A549 (cell line): ENCODE measurements at regions not wholly inside any gene's neighbourhood (a gene's known extent, or its start where the extent isn't known, plus 50 kb on each side); places are given as distances from the start of the nearest gene placed in this dataset.

ENCODE experiments used
- ATAC-seq, 2 experiments: fragments of 200-7000 bp in 1 of 2; fragments of >200 bp in 1 of 2; cut with Nextera tagmentation in 1 of 2; cut with Tn5 transposase in 1 of 2; 3 replicates each; pipeline versions ENCODE4 v1.8.0 to v1.9.1; 2018 to 2020; ENCODE audit warnings: mild to moderate bottlenecking in 1 of 2, moderate library complexity in 1 of 2
- CTCF ChIA-PET: fragments of 300-600 bp; sonication (Branson Sonifier 250); formaldehyde crosslinking; extraction: SDS; loops from one replicate; lab custom pipeline; 2021; ENCODE audit warnings: antibody characterized with exemption, inconsistent platforms; lab: Yijun Ruan, JAX
- POLR2A ChIA-PET: fragments of 350-600 bp; formaldehyde crosslinking; extraction: SDS; loops from one replicate; lab custom pipeline; 2021; ENCODE audit warnings: antibody characterized with exemption, inconsistent platforms; lab: Yijun Ruan, JAX
- DNase-seq, 2 experiments: peaks; one replicate each; pipeline versions ENCODE4 v3.0.0 to v3.0.0-alpha.2; 2011 to 2016; ENCODE audit warnings: low read depth in 1 of 2, low spot score in 1 of 2
- FAIRE-seq: peaks from 2 replicates; lab custom pipeline; 2011; peaks lifted over from hg19 to GRCh38; lab: Jason Lieb, UNC
- H3K27ac ChIP-seq, 2 experiments: fragments of >200 bp; sonication (Bioruptor Twin); formaldehyde crosslinking; 3 replicates each; pipeline ENCODE4 v1.5.1; 2016 to 2017
- H3K4me1 ChIP-seq: fragments of >200 bp; sonication (Bioruptor Twin); formaldehyde crosslinking; 3 replicates; pipeline ENCODE4 v1.6.1; 2016
- H3K4me2 ChIP-seq: fragments of >200 bp; sonication (Bioruptor Twin); formaldehyde crosslinking; 3 replicates; pipeline ENCODE4 v1.6.1; 2016
- H3K4me3 ChIP-seq: fragments of >200 bp; sonication (Bioruptor Twin); formaldehyde crosslinking; 3 replicates; pipeline ENCODE4 v1.5.1; 2016
- H3K9me3 ChIP-seq: fragments of >200 bp; sonication (Bioruptor Twin); formaldehyde crosslinking; 3 replicates; pipeline ENCODE4 v1.6.1; 2016
- CHD2 ChIP-seq: fragments of 150-350 bp; IDR thresholded peaks from 2 replicates; pipeline ENCODE4 v1.6.1; 2014; ENCODE audit warnings: low read length; ENCODE audit not compliant: partially characterized antibody
- EHF ChIP-seq: fragments of 250-450 bp; sonication (Bioruptor Pico); IDR thresholded peaks from 2 replicates; pipeline ENCODE4 v1.5.0; 2020; ENCODE audit warnings: mild to moderate bottlenecking
- ESRRA ChIP-seq: fragments of 150-350 bp; IDR thresholded peaks from 2 replicates; pipeline ENCODE4 v1.6.1; 2014; ENCODE audit warnings: mild to moderate bottlenecking, low read length, borderline replicate concordance
- FOSL2 ChIP-seq, 2 experiments: fragments of 450-650 bp in 1 of 2; fragments of >200 bp in 1 of 2; sonication (Bioruptor Twin) in 1 of 2; formaldehyde crosslinking; IDR thresholded peaks; 2 replicates each; pipeline versions ENCODE4 v1.5.0 to v1.6.1; 2016 to 2020; ENCODE audit warnings: mild to moderate bottlenecking in 1 of 2, moderate library complexity in 1 of 2
- FOXS1 ChIP-seq: fragments of 250-450 bp; sonication (Bioruptor Pico); IDR thresholded peaks from 2 replicates; pipeline ENCODE4 v1.5.0; 2020; ENCODE audit warnings: mild to moderate bottlenecking, moderate library complexity
- HDAC2 ChIP-seq: fragments of 200-600 bp; sonication (generic); IDR thresholded peaks from 2 replicates; pipeline ENCODE4 v1.6.1; 2016
- HOXA7 ChIP-seq: fragments of 250-450 bp; sonication (Bioruptor Pico); IDR thresholded peaks from 2 replicates; pipeline ENCODE4 v1.5.0; 2020; ENCODE audit warnings: mild to moderate bottlenecking, moderate library complexity
- HOXB13 ChIP-seq: fragments of 250-450 bp; sonication (Bioruptor Pico); IDR thresholded peaks from 2 replicates; pipeline ENCODE4 v1.5.0; 2020; ENCODE audit warnings: low read depth, mild to moderate bottlenecking, moderate library complexity
- JUN ChIP-seq, 2 experiments: fragments of >200 bp; sonication (Bioruptor Twin); formaldehyde crosslinking; IDR thresholded peaks; 2 replicates in 1 of 2; 3 replicates in 1 of 2; pipeline ENCODE4 v1.6.1; 2016 to 2017
- KDM5A ChIP-seq: fragments of 200-600 bp; sonication (generic); IDR thresholded peaks from 2 replicates; pipeline ENCODE4 v1.6.1; 2016; ENCODE audit warnings: antibody characterized with exemption, mild to moderate bottlenecking
- MAFK ChIP-seq: fragments of 450-650 bp; IDR thresholded peaks from 2 replicates; pipeline ENCODE4 v1.6.1; 2014; ENCODE audit not compliant: partially characterized antibody
- PHF8 ChIP-seq: fragments of 200-600 bp; sonication (generic); IDR thresholded peaks from 2 replicates; pipeline ENCODE4 v1.6.1; 2016; ENCODE audit warnings: low read depth, mild to moderate bottlenecking, antibody characterized with exemption, moderate library complexity, borderline replicate concordance
- POLR2A ChIP-seq: IDR thresholded peaks from 2 replicates; pipeline ENCODE4 v1.6.1; 2012; ENCODE audit warnings: mild to moderate bottlenecking, low read length
- POLR2AphosphoS2 ChIP-seq: conservative IDR thresholded peaks from 2 replicates; pipeline ENCODE4 v1.6.1; 2012; ENCODE audit warnings: low read length, improper control_type of control experiment, inconsistent platforms
- RAD21 ChIP-seq, 2 experiments: fragments of >200 bp in 1 of 2; sonication (Bioruptor Twin) in 1 of 2; formaldehyde crosslinking in 1 of 2; IDR thresholded peaks in 1 of 2; conservative IDR thresholded peaks in 1 of 2; 2 replicates in 1 of 2; 3 replicates in 1 of 2; pipeline ENCODE4 v1.6.1; 2012 to 2018; ENCODE audit warnings: inconsistent platforms in 1 of 2
- REST ChIP-seq: fragments of 200-600 bp; sonication (generic); IDR thresholded peaks from 2 replicates; pipeline ENCODE4 v1.6.1; 2016; ENCODE audit warnings: antibody characterized with exemption, mild to moderate bottlenecking, moderate library complexity
- RFX5 ChIP-seq: fragments of 450-650 bp; IDR thresholded peaks from 2 replicates; pipeline ENCODE4 v1.7.1; 2014; ENCODE audit warnings: antibody characterized with exemption, mild to moderate bottlenecking, moderate library complexity
- SREBF2 ChIP-seq: fragments of 450-650 bp; IDR thresholded peaks from 2 replicates; pipeline ENCODE4 v1.6.1; 2014; ENCODE audit warnings: mild to moderate bottlenecking, moderate library complexity
- TFCP2L1 ChIP-seq: fragments of 250-450 bp; sonication (Bioruptor Pico); IDR thresholded peaks from 2 replicates; pipeline ENCODE4 v1.5.0; 2021; ENCODE audit warnings: mild to moderate bottlenecking
- TP53 ChIP-seq: fragments of 250-450 bp; sonication (Bioruptor Pico); IDR thresholded peaks from 2 replicates; pipeline ENCODE4 v1.5.0; 2021; ENCODE audit warnings: mild to moderate bottlenecking, moderate library complexity
- ZNF302 ChIP-seq: fragments of 250-450 bp; sonication (Bioruptor Pico); IDR thresholded peaks from 2 replicates; pipeline ENCODE4 v1.9.0; 2021; ENCODE audit warnings: inconsistent platforms, mild to moderate bottlenecking, moderate library complexity
- WGBS: methylation state at CpG from one replicate; pipeline ENCODE4 v1.1.6; 2017; ENCODE audit errors: missing lambda C conversion rate; 5-methylcytosine and 5-hydroxymethylcytosine counted together
- TF ChIP-seq, protein P1 (sequence below): fragments of >200 bp; sonication (Bioruptor Twin); formaldehyde crosslinking; IDR thresholded peaks from 2 replicates; pipeline ENCODE4 v1.6.1; 2016
- TF ChIP-seq, protein P2 (sequence below): fragments of 250-450 bp; sonication (Bioruptor Pico); IDR thresholded peaks from 2 replicates; pipeline ENCODE4 v1.5.0; 2021; ENCODE audit warnings: mild to moderate bottlenecking, moderate library complexity, borderline replicate concordance

GRCh38 chr13:31049083-31049482 is 112.6 kb downstream of the HSPH1 start:
- Histone ChIP-seq H3K4me3 (no peak overlapping the region), H3K9me3 (no peaks in the 10 kb centered on the region)
- POLR2A ChIA-PET: no interaction called here
- 93% methylated on average over 4 of the region's 4 CpGs for WGBS
- TF ChIP-seq HOXA7 (CRISPR knock-in tag): no peak
- peak; percentile 39 for TF ChIP-seq MAFK
- TF ChIP-seq, all 56 proteins: peak for 1
- no peak for ATAC-seq
- CTCF ChIA-PET: interaction anchor here (1.0 to 1.5 kb wide), 3 partner anchors 18 to 418 kb away, joined by 3 to 5 read pairs (median 3); no protein-coding TSS in a partner anchor
- Histone ChIP-seq H3K27ac (peak overlapping the region in 1 of 2 experiments; percentile 92; a peak in 1 of 6 replicates), H3K4me2 (no peak overlapping the region), H3K4me1 (peaks cover 24% of the 10 kb centered on the region)
- no peak for FAIRE-seq
- no peak for DNase-seq

DNA sequence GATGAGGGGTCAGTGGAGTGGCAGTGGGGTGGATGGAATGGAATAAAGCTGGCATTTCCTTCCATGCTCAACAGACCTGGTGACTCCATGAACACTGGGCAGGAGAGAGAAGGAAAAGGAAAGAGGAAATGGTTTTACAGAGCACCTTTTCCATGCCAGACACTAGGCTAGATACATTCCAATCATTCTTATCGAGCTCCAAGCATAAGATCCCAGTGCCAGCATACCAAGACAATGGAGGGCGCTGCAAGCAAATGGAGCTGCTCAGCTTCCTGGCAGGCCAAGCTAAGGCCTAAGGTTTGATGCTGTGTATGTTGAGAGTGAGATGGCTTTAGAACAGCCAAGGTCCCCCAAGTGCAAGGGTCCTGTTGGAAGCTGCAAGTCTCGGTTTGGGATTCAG is 113.2 kb downstream of the HSPH1 start:
- Histone ChIP-seq H3K27ac (peak overlapping the region in 1 of 2 experiments; percentile 92; a peak in 1 of 6 replicates), H3K4me3 (no peak overlapping the region), H3K4me1 (peaks cover 24% of the 10 kb centered on the region), H3K4me2 (no peak overlapping the region), H3K9me3 (no peaks in the 10 kb centered on the region)
- CTCF ChIA-PET: interaction anchor here (1.3 to 1.5 kb wide), 2 partner anchors 19 to 53 kb away, joined by 3 to 5 read pairs; no protein-coding TSS in a partner anchor
- WGBS: 67% methylated on average over 3 of the region's 3 CpGs
- FAIRE-seq (no peak), ATAC-seq (no peak), DNase-seq (peak in 1 of 2 experiments; percentile 24)
- POLR2A ChIA-PET: no interaction called here
- TF ChIP-seq KDM5A (no peak), TP53 (CRISPR knock-in tag) (no peak), POLR2AphosphoS2 (no peak), ZNF302 (no peak), HDAC2 (no peak), RAD21 (conservative IDR thresholded peaks at IDR 0.05 in 1 of 2, IDR thresholded peaks at IDR 0.05 in 1 of 2) (no peak), CHD2 (no peak)

GRCh38 chr13:31046711-31047279 is 114.3 kb downstream of the TEX26 start:
- FAIRE-seq: no peak
- ChIA-PET CTCF (interaction anchor here (0.6 to 1.4 kb wide), 2 partner anchors 20 to 61 kb away, joined by 3 read pairs; no protein-coding TSS in a partner anchor), POLR2A (no interaction called here)
- TF ChIP-seq POLR2A: no peak
- no peak for TF ChIP-seq RFX5
- TF ChIP-seq MAFK: no peak
- no peak for TF ChIP-seq TFCP2L1 (CRISPR knock-in tag)
- TF ChIP-seq, protein P1, sequence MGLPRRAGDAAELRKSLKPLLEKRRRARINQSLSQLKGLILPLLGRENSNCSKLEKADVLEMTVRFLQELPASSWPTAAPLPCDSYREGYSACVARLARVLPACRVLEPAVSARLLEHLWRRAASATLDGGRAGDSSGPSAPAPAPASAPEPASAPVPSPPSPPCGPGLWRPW: no peak
- TF ChIP-seq, protein P2, sequence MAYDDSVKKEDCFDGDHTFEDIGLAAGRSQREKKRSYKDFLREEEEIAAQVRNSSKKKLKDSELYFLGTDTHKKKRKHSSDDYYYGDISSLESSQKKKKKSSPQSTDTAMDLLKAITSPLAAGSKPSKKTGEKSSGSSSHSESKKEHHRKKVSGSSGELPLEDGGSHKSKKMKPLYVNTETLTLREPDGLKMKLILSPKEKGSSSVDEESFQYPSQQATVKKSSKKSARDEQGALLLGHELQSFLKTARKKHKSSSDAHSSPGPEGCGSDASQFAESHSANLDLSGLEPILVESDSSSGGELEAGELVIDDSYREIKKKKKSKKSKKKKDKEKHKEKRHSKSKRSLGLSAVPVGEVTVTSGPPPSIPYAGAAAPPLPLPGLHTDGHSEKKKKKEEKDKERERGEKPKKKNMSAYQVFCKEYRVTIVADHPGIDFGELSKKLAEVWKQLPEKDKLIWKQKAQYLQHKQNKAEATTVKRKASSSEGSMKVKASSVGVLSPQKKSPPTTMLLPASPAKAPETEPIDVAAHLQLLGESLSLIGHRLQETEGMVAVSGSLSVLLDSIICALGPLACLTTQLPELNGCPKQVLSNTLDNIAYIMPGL (CRISPR knock-in tag): no peak
- no peak for TF ChIP-seq JUN (IDR thresholded peaks at IDR 0.05)
- TF ChIP-seq PHF8: no peak
- Histone ChIP-seq H3K4me2 (peak overlapping the region; percentile 80; the same call in 2 of the 3 replicates), H3K4me3 (no peak overlapping the region), H3K4me1 (peaks cover 24% of the 10 kb centered on the region), H3K9me3 (no peaks in the 10 kb centered on the region), H3K27ac (peak overlapping the region; percentile 92 to 93)
- no peak for DNase-seq
- ATAC-seq: no peak
- 94% methylated on average over 15 of the region's 16 CpGs for WGBS

DNA sequence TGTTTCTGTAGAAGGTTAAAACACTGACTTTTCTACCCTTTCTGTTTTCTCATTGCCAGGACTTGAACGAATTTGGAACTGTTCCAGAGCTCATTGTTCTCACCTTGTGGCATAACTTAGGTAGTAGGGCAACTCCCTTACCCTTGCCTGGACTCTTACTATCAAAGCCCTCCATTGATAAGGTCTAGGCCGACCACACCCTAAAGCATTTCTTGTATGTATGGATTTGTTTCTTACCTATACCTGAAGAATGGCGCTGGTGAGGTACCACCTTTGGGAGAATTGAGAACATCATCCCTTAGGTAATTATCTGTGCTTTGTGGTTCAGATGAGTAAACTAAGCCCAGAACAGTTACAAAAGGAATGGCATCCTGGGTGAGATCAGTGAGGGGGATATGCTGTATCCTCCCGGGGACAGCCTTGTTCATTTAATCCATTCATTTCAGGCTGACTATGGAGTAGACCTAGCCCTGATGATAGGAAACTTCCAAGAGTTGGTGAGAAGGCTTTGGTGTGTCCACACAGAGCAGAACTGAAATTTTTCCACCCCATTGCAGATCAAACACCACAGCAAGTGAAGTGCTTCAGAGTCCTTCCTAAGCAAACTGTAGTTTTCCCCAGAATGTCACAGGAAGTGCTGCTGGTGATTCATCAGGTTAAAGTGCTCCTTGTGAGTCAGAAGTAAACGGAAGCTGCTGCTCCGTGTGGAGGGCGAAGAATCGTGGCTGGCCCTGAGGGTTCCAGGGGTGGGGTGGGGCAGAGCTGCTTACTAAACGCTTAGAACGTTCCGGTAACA is 113.0 kb downstream of the TEX26 start:
- peaks cover 24% of the 10 kb centered on the region for H3K4me1 ChIP-seq
- ChIA-PET CTCF (interaction anchor here (0.8 to 2.5 kb wide), 22 partner anchors 11 to 915 kb away, joined by 3 to 11 read pairs (median 4); no protein-coding TSS in a partner anchor), POLR2A (interaction anchor here (0.7 to 1.2 kb wide), 4 partner anchors 115 to 637 kb away, joined by 3 to 5 read pairs (median 3); partner anchors contain the start of genes B3GLCT and HSPH1)
- ATAC-seq (peak; percentile 91 to 92), DNase-seq (peak; percentile 74 to 90), FAIRE-seq (peak; percentile 28)
- H3K9me3 ChIP-seq: no peaks in the 10 kb centered on the region
- H3K27ac ChIP-seq: peak overlapping the region; percentile 92 to 93
- H3K4me3 ChIP-seq: no peak overlapping the region
- peak overlapping the region; percentile 80 for H3K4me2 ChIP-seq
- 21% methylated on average over 11 of the region's 11 CpGs for WGBS
- TF ChIP-seq HOXB13 (CRISPR knock-in tag) (no peak), FOSL2 (IDR thresholded peaks at IDR 0.05) (peak; percentile 73), FOSL2 (CRISPR knock-in tag; IDR thresholded peaks at IDR 0.05) (peak; percentile 89), JUN (IDR thresholded peaks at IDR 0.05) (peak; percentile 53 to 63; a peak in 3 of 5 replicates), CHD2 (no peak), EHF (CRISPR knock-in tag) (no peak), FOXS1 (CRISPR knock-in tag) (no peak), REST (no peak), SREBF2 (no peak), ESRRA (no peak)
